ENCODE measurements at regions not wholly inside any gene's neighbourhood (a gene's known extent, or its start where the extent isn't known, plus 50 kb on each side); places are given as distances from the start of the nearest gene placed in this dataset.

DNA sequence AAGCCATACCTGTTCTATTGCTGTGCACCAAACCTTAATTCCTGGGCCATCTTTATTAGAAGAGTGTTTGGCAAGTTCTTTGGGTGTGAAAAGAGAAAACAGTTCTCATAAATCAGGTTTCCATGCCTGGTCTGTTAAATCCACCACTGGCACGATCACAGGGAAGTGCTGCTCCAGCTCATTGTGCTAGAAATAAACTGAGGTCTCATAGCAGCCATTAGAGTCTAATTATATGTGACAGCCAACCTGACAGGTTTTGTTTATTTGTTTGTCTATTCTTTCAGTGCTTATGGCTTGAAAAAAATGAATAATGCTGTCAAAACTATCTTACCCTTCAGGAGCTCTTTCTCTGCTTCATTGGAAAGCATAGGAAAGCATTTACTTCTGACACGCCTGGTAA is 147.1 kb upstream of the CNTN6 start:
- Histone ChIP-seq H3K9me3 (replicated peaks; ENCODE audit: control insufficient read depth, insufficient read depth, low read length) (no peaks in the 10 kb centered on the region), H3K9ac (ENCODE audit: control insufficient read depth, insufficient read depth, low read length) (no peak overlapping the region), H3K79me2 (ENCODE audit: control insufficient read depth, insufficient read depth, low read length) (no peaks in the 10 kb centered on the region), H3K4me3 (no peak overlapping the region), H2AFZ (ENCODE audit: control insufficient read depth, low read depth, low read length) (no peak overlapping the region), H3K27me3 (replicated peaks in 1 of 2; ENCODE audit: control insufficient read depth in 2 of 2, insufficient read depth in 2 of 2, low read length in 1 of 2) (no peaks in the 10 kb centered on the region), H4K20me1 (ENCODE audit: control insufficient read depth, insufficient read depth) (no peaks in the 10 kb centered on the region), H3K27ac (ENCODE audit: control insufficient read depth, insufficient read depth) (no peak overlapping the region), H3K4me1 (ENCODE audit: control insufficient read depth, insufficient read depth, low read length) (no peaks in the 10 kb centered on the region), H3K36me3 (ENCODE audit: control insufficient read depth in 2 of 2, insufficient read depth in 2 of 2, low read length in 1 of 2) (no peaks in the 10 kb centered on the region), H3K4me2 (ENCODE audit: control insufficient read depth, insufficient read depth) (no peak overlapping the region)
- POLR2A ChIA-PET, result no interaction called here
- WGBS (ENCODE audit: insufficient coverage, insufficient replicate concordance, low lambda C conversion rate, missing lambda C conversion rate), result 3% methylated on average over 2 of the region's 2 CpGs
- FAIRE-seq (no peak), ATAC-seq (no peak), DNase-seq (ENCODE audit: low read depth, low spot score) (no peak)
- no TSS peak for BruUV-seq (replicated peaks)
- intact Hi-C loops (cut with micrococcal nuclease; ENCODE audit: unreplicated experiment) (no loop called here), in situ Hi-C loops (cut with MboI) (no loop called here)
- CTCF ChIA-PET, result interaction anchor here (1.6 kb wide), 1 partner anchor 18 kb away, joined by 4 read pairs; no protein-coding TSS in a partner anchor
- SMC1A ChIA-PET (ENCODE audit: uncharacterized antibody, unreplicated experiment), result interaction anchor here (1.1 kb wide), 1 partner anchor 15 kb away, joined by 3 read pairs; no protein-coding TSS in a partner anchor
- RAD21 ChIA-PET (ENCODE audit: unreplicated experiment), result interaction anchor here (0.7 kb wide), 1 partner anchor 33 kb away, joined by 3 read pairs; no protein-coding TSS in a partner anchor
- TF ChIP-seq NR2F1 (conservative IDR thresholded peaks at IDR 0.05) (no peak), YY1 (IDR thresholded peaks at IDR 0.05; ENCODE audit: low read depth, low read length) (no peak), SIX5 (IDR thresholded peaks at IDR 0.05; ENCODE audit: low read depth, low read length, severe bottlenecking) (no peak), FOS (IDR thresholded peaks at IDR 0.05; ENCODE audit: borderline replicate concordance, extremely low read depth, insufficient read length) (no peak), ZZZ3 (IDR thresholded peaks at IDR 0.05; ENCODE audit: control insufficient read depth, insufficient read length, low read depth) (no peak), SREBF1 (IDR thresholded peaks at IDR 0.05; ENCODE audit: low read length) (no peak), BMI1 (IDR thresholded peaks at IDR 0.05; ENCODE audit: borderline replicate concordance) (no peak), SRF (IDR thresholded peaks at IDR 0.05; ENCODE audit: low read depth in 2 of 2, low read length in 2 of 2) (no peak), MTA2 (IDR thresholded peaks at IDR 0.05; ENCODE audit: low read depth) (no peak), NR2C1 (IDR thresholded peaks at IDR 0.05) (no peak), CEBPB (IDR thresholded peaks at IDR 0.05; ENCODE audit: borderline replicate concordance in 1 of 2, low read depth in 2 of 2, low read length in 2 of 2) (no peak)
- TF ChIP-seq, protein P1, sequence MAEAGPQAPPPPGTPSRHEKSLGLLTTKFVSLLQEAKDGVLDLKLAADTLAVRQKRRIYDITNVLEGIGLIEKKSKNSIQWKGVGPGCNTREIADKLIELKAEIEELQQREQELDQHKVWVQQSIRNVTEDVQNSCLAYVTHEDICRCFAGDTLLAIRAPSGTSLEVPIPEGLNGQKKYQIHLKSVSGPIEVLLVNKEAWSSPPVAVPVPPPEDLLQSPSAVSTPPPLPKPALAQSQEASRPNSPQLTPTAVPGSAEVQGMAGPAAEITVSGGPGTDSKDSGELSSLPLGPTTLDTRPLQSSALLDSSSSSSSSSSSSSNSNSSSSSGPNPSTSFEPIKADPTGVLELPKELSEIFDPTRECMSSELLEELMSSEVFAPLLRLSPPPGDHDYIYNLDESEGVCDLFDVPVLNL (IDR thresholded peaks at IDR 0.05; ENCODE audit: low read depth, low read length), result no peak
- TF ChIP-seq, protein P2, sequence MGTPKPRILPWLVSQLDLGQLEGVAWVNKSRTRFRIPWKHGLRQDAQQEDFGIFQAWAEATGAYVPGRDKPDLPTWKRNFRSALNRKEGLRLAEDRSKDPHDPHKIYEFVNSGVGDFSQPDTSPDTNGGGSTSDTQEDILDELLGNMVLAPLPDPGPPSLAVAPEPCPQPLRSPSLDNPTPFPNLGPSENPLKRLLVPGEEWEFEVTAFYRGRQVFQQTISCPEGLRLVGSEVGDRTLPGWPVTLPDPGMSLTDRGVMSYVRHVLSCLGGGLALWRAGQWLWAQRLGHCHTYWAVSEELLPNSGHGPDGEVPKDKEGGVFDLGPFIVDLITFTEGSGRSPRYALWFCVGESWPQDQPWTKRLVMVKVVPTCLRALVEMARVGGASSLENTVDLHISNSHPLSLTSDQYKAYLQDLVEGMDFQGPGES (IDR thresholded peaks at IDR 0.05), result no peak
- TF ChIP-seq, protein P3, sequence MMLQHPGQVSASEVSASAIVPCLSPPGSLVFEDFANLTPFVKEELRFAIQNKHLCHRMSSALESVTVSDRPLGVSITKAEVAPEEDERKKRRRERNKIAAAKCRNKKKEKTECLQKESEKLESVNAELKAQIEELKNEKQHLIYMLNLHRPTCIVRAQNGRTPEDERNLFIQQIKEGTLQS (IDR thresholded peaks at IDR 0.05; ENCODE audit: borderline replicate concordance, extremely low read depth, low read depth, low read length), result no peak
- TF ChIP-seq, protein P4, sequence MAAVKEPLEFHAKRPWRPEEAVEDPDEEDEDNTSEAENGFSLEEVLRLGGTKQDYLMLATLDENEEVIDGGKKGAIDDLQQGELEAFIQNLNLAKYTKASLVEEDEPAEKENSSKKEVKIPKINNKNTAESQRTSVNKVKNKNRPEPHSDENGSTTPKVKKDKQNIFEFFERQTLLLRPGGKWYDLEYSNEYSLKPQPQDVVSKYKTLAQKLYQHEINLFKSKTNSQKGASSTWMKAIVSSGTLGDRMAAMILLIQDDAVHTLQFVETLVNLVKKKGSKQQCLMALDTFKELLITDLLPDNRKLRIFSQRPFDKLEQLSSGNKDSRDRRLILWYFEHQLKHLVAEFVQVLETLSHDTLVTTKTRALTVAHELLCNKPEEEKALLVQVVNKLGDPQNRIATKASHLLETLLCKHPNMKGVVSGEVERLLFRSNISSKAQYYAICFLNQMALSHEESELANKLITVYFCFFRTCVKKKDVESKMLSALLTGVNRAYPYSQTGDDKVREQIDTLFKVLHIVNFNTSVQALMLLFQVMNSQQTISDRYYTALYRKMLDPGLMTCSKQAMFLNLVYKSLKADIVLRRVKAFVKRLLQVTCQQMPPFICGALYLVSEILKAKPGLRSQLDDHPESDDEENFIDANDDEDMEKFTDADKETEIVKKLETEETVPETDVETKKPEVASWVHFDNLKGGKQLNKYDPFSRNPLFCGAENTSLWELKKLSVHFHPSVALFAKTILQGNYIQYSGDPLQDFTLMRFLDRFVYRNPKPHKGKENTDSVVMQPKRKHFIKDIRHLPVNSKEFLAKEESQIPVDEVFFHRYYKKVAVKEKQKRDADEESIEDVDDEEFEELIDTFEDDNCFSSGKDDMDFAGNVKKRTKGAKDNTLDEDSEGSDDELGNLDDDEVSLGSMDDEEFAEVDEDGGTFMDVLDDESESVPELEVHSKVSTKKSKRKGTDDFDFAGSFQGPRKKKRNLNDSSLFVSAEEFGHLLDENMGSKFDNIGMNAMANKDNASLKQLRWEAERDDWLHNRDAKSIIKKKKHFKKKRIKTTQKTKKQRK (IDR thresholded peaks at IDR 0.05; ENCODE audit: low read depth, low read length), result no peak

Data from GM12878 (cell line).